ENCODE measurements at regions not wholly inside any gene's neighbourhood (a gene's known extent, or its start where the extent isn't known, plus 50 kb on each side); places are given as distances from the start of the nearest gene placed in this dataset.

- TF ChIP-seq CTCF (optimal IDR thresholded peaks at IDR 0.05 in 1 of 3, IDR thresholded peaks at IDR 0.05 in 1 of 3, conservative IDR thresholded peaks at IDR 0.05 in 1 of 3; ENCODE audit: extremely low read depth in 1 of 3, insufficient read depth in 2 of 3, low read length in 3 of 3) (no peak), EZH2 (IDR thresholded peaks at IDR 0.05; ENCODE audit: low read length) (no peak)
Observed at GRCh38 chr16:79426663-79427062, 173.9 kb downstream of the MAF start.

Data from keratinocyte (primary cell).